ENCODE measurements at regions not wholly inside any gene's neighbourhood (a gene's known extent, or its start where the extent isn't known, plus 50 kb on each side); places are given as distances from the start of the nearest gene placed in this dataset.

DNA sequence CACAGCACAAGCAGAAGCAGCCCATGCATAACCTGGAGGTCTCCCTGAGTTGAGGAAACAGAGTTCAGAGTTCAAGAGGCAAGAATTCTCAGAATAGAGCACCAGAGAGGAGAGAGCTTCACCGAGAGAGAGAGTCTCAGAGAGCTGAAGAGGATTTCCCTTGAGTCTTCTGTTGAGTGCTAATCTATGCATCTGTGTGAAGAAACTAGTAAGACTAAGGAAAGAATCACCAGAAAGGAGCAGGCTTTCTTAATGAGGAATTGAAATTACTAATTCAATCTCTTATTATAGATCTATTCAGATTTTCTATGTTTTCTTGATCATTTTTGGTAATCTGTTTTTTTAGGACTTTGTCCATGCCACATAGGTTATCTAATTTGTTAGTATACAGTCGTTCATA, 89.3 kb upstream of the CTAGE1 start:
- H3K18ac ChIP-seq (ENCODE audit: low read length) = no peak overlapping the region
- no peak overlapping the region for H2BK5ac ChIP-seq (ENCODE audit: low read depth, low read length, poor library complexity)
- no peak overlapping the region for H3K27ac ChIP-seq (ENCODE audit: low read depth, low read length)
- H2AK5ac ChIP-seq (ENCODE audit: low read length) = no peak overlapping the region
- no peak overlapping the region for H2AFZ ChIP-seq (ENCODE audit: insufficient read depth, low read length, poor library complexity)
- H2BK120ac ChIP-seq (ENCODE audit: insufficient read depth, low read length, poor library complexity) = no peak overlapping the region
- H3K79me2 ChIP-seq (ENCODE audit: control insufficient read depth, insufficient read depth, low read length, poor library complexity) = no peaks in the 10 kb centered on the region
- no peaks in the 10 kb centered on the region for H3K36me3 ChIP-seq (ENCODE audit: control insufficient read depth in 1 of 2, insufficient read depth in 2 of 2, low read length in 2 of 2)
- no peaks in the 10 kb centered on the region for H3K4me1 ChIP-seq (ENCODE audit: control insufficient read depth in 1 of 2, insufficient read depth in 2 of 2, low read length in 2 of 2)
- H4K91ac ChIP-seq (ENCODE audit: low read depth, low read length) = no peak overlapping the region
- no peak overlapping the region for H3K9ac ChIP-seq (ENCODE audit: low read length)
- H3K79me1 ChIP-seq (ENCODE audit: low read length) = no peaks in the 10 kb centered on the region
- H4K12ac ChIP-seq (ENCODE audit: low read depth, low read length) = no peak overlapping the region
- no peak overlapping the region for H3K23ac ChIP-seq (ENCODE audit: low read length)
- H3K4me2 ChIP-seq (ENCODE audit: low read length) = no peak overlapping the region
- no peak overlapping the region for H2BK12ac ChIP-seq (ENCODE audit: low read length)
- H3K27me3 ChIP-seq (ENCODE audit: insufficient read depth, low read length) = no peaks in the 10 kb centered on the region
- no peak for DNase-seq
- no CpG with 5 or more reads among the region's 2 CpGs for WGBS (ENCODE audit: extremely low coverage, insufficient coverage, insufficient read length)
- H3K14ac ChIP-seq (ENCODE audit: low read length) = no peak overlapping the region
- no peak overlapping the region for H3K4ac ChIP-seq (ENCODE audit: low read depth, low read length)
- no peaks in the 10 kb centered on the region for H3K9me3 ChIP-seq (ENCODE audit: insufficient read depth, low read depth, low read length)
- no peak overlapping the region for H4K8ac ChIP-seq (ENCODE audit: low read depth, low read length)
- H3K4me3 ChIP-seq (ENCODE audit: low read depth, low read length) = no peak overlapping the region

DNA sequence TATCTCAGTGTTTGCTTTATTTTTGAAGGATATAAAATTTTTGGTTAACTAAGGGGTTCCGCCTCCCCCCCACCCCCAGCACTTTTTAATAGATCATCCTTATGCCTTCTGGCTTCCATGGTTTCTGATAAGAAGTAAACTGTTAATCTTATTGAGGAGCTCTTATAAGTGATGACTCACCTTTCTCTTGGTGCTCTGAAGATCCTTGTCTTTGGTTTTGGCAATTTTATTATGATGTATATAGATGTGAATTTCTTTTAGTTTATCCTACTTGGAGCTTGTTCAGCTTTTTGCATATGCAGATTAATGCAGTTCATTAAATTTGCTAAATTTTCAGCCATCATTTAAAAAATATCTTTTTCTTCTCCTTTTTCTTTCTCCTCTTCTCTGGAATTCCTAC, 91.7 kb upstream of the CTAGE1 start:
- Histone ChIP-seq H3K9ac (ENCODE audit: low read length) (no peak overlapping the region), H2BK5ac (ENCODE audit: low read depth, low read length, poor library complexity) (no peak overlapping the region), H3K79me1 (ENCODE audit: low read length) (no peaks in the 10 kb centered on the region), H2BK12ac (ENCODE audit: low read length) (no peak overlapping the region), H3K4me2 (ENCODE audit: low read length) (no peak overlapping the region), H3K4ac (ENCODE audit: low read depth, low read length) (no peak overlapping the region), H4K12ac (ENCODE audit: low read depth, low read length) (no peak overlapping the region), H4K8ac (ENCODE audit: low read depth, low read length) (no peak overlapping the region), H3K36me3 (ENCODE audit: control insufficient read depth in 1 of 2, insufficient read depth in 2 of 2, low read length in 2 of 2) (no peaks in the 10 kb centered on the region), H3K79me2 (ENCODE audit: control insufficient read depth, insufficient read depth, low read length, poor library complexity) (no peaks in the 10 kb centered on the region), H3K4me3 (ENCODE audit: low read depth, low read length) (no peak overlapping the region), H3K27me3 (ENCODE audit: insufficient read depth, low read length) (no peaks in the 10 kb centered on the region), H3K23ac (ENCODE audit: low read length) (no peak overlapping the region), H2AFZ (ENCODE audit: insufficient read depth, low read length, poor library complexity) (no peak overlapping the region), H3K9me3 (ENCODE audit: insufficient read depth, low read depth, low read length) (peaks cover 1% of the 10 kb centered on the region), H3K4me1 (ENCODE audit: control insufficient read depth in 1 of 2, insufficient read depth in 2 of 2, low read length in 2 of 2) (no peaks in the 10 kb centered on the region), H4K91ac (ENCODE audit: low read depth, low read length) (no peak overlapping the region), H3K14ac (ENCODE audit: low read length) (no peak overlapping the region), H2BK120ac (ENCODE audit: insufficient read depth, low read length, poor library complexity) (no peak overlapping the region), H2AK5ac (ENCODE audit: low read length) (no peak overlapping the region), H3K18ac (ENCODE audit: low read length) (no peak overlapping the region), H3K27ac (ENCODE audit: low read depth, low read length) (no peak overlapping the region)
- no peak for DNase-seq
- no CpG with 5 or more reads among the region's 1 CpG for WGBS (ENCODE audit: extremely low coverage, insufficient coverage, insufficient read length)

DNA sequence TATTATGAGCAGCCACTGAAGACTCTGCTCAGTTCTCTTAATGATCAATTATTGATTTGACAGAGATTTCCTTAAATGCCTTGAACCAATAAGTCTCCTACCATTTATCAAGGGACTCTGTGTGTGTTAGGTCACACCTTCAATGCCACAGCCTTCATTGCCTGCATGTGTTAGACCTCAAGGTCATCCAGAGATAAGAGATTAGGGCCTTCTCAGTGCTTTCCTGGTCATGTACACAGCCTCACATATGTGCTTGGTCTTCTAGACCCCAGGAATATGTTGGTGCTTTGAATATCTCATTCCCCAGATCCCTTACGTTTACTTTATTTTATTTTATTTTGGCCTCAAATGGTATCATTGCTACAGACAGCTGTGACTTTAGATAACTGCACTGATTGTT, 93.0 kb upstream of the CTAGE1 start:
- H3K36me3 ChIP-seq (ENCODE audit: control insufficient read depth in 1 of 2, insufficient read depth in 2 of 2, low read length in 2 of 2) = no peaks in the 10 kb centered on the region
- H3K4me2 ChIP-seq (ENCODE audit: low read length) = no peak overlapping the region
- WGBS (ENCODE audit: extremely low coverage, insufficient coverage, insufficient read length) = no CpG with 5 or more reads among the region's 1 CpG
- H3K4me1 ChIP-seq (ENCODE audit: control insufficient read depth in 1 of 2, insufficient read depth in 2 of 2, low read length in 2 of 2) = no peaks in the 10 kb centered on the region
- H2AK5ac ChIP-seq (ENCODE audit: low read length) = no peak overlapping the region
- no peak for DNase-seq
- no peaks in the 10 kb centered on the region for H3K79me1 ChIP-seq (ENCODE audit: low read length)
- H3K9me3 ChIP-seq (ENCODE audit: insufficient read depth, low read depth, low read length) = peaks cover 2% of the 10 kb centered on the region
- H3K14ac ChIP-seq (ENCODE audit: low read length) = no peak overlapping the region
- no peak overlapping the region for H2BK120ac ChIP-seq (ENCODE audit: insufficient read depth, low read length, poor library complexity)
- no peak overlapping the region for H3K27ac ChIP-seq (ENCODE audit: low read depth, low read length)
- no peak overlapping the region for H3K4ac ChIP-seq (ENCODE audit: low read depth, low read length)
- no peaks in the 10 kb centered on the region for H3K79me2 ChIP-seq (ENCODE audit: control insufficient read depth, insufficient read depth, low read length, poor library complexity)
- no peak overlapping the region for H3K18ac ChIP-seq (ENCODE audit: low read length)
- no peak overlapping the region for H4K12ac ChIP-seq (ENCODE audit: low read depth, low read length)
- no peak overlapping the region for H3K4me3 ChIP-seq (ENCODE audit: low read depth, low read length)
- H2BK12ac ChIP-seq (ENCODE audit: low read length) = no peak overlapping the region
- no peak overlapping the region for H3K23ac ChIP-seq (ENCODE audit: low read length)
- no peak overlapping the region for H2BK5ac ChIP-seq (ENCODE audit: low read depth, low read length, poor library complexity)
- H2AFZ ChIP-seq (ENCODE audit: insufficient read depth, low read length, poor library complexity) = no peak overlapping the region
- H3K27me3 ChIP-seq (ENCODE audit: insufficient read depth, low read length) = no peaks in the 10 kb centered on the region
- no peak overlapping the region for H4K8ac ChIP-seq (ENCODE audit: low read depth, low read length)
- no peak overlapping the region for H3K9ac ChIP-seq (ENCODE audit: low read length)
- no peak overlapping the region for H4K91ac ChIP-seq (ENCODE audit: low read depth, low read length)

DNA sequence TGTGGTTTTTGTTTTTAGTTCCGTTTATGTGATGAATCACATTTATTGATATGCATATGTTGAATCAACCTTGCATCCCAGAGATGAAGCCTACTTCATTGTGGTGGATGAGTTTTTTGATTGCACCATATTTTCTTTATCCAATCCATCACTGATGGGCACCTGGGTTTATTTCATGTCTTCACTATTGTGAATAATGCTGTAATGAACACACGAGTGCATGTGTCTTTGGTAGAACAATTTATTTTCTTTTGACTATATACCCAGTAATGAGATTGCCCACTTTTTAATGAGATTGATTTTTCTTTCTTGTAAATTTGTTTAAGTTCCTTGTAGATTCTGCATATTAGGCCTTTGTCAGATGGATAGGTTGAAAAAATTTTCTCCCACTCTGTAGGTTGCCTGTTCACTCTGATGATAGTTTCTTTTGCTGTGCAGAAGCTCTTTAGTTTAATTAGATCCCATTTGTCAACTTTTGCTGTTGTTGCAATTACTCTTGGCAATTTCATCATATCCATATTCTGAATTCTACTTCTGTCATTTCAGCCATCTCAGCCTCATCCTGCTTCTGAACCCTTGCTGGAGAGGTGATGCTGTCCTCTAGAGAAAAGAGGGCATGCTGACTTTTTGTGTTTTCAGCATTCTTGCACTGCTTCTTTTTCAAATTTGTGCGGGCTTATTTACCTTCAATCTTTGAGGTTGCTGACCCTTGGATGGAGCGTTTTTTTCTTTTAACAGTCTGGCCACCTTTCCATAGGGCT, 96.2 kb upstream of the CTAGE1 start:
- DNase-seq = no peak
- Histone ChIP-seq H3K36me3 (ENCODE audit: control insufficient read depth in 1 of 2, insufficient read depth in 2 of 2, low read length in 2 of 2) (no peaks in the 10 kb centered on the region), H3K79me1 (ENCODE audit: low read length) (no peaks in the 10 kb centered on the region), H3K9ac (ENCODE audit: low read length) (no peak overlapping the region), H3K4me2 (ENCODE audit: low read length) (no peak overlapping the region), H3K4me3 (ENCODE audit: low read depth, low read length) (no peak overlapping the region), H4K12ac (ENCODE audit: low read depth, low read length) (no peak overlapping the region), H3K27me3 (ENCODE audit: insufficient read depth, low read length) (no peaks in the 10 kb centered on the region), H4K91ac (ENCODE audit: low read depth, low read length) (no peak overlapping the region), H3K18ac (ENCODE audit: low read length) (no peak overlapping the region), H3K27ac (ENCODE audit: low read depth, low read length) (no peak overlapping the region), H3K4ac (ENCODE audit: low read depth, low read length) (no peak overlapping the region), H2BK120ac (ENCODE audit: insufficient read depth, low read length, poor library complexity) (no peak overlapping the region), H2BK12ac (ENCODE audit: low read length) (no peak overlapping the region), H4K8ac (ENCODE audit: low read depth, low read length) (no peak overlapping the region), H2AK5ac (ENCODE audit: low read length) (no peak overlapping the region), H3K9me3 (ENCODE audit: insufficient read depth, low read depth, low read length) (peaks cover 2% of the 10 kb centered on the region), H3K14ac (ENCODE audit: low read length) (no peak overlapping the region), H3K4me1 (ENCODE audit: control insufficient read depth in 1 of 2, insufficient read depth in 2 of 2, low read length in 2 of 2) (no peaks in the 10 kb centered on the region), H2AFZ (ENCODE audit: insufficient read depth, low read length, poor library complexity) (no peak overlapping the region), H3K79me2 (ENCODE audit: control insufficient read depth, insufficient read depth, low read length, poor library complexity) (no peaks in the 10 kb centered on the region), H2BK5ac (ENCODE audit: low read depth, low read length, poor library complexity) (no peak overlapping the region), H3K23ac (ENCODE audit: low read length) (no peak overlapping the region)
- no CpG with 5 or more reads among the region's 4 CpGs for WGBS (ENCODE audit: extremely low coverage, insufficient coverage, insufficient read length)

Measured in trophoblast cell (in vitro differentiated cells and primary cell).